GM23248 (cell line): ENCODE measurements at regions not wholly inside any gene's neighbourhood (a gene's known extent, or its start where the extent isn't known, plus 50 kb on each side); places are given as distances from the start of the nearest gene placed in this dataset.

ENCODE experiments used
- EZH2 ChIP-seq: fragments of 200-600 bp; sonication (generic); IDR thresholded peaks from 2 replicates; pipeline ENCODE4 v1.6.1; 2018; ENCODE audit warnings: antibody characterized with exemption, mild to moderate bottlenecking; ENCODE audit not compliant: insufficient read depth, poor library complexity, severe bottlenecking
- EZH2phosphoT487 ChIP-seq: fragments of 200-600 bp; sonication (generic); IDR thresholded peaks from 2 replicates; pipeline ENCODE4 v1.6.1; 2018; ENCODE audit warnings: antibody characterized with exemption, moderate library complexity, mild to moderate bottlenecking, low read depth; ENCODE audit not compliant: insufficient read depth

GRCh38 chr16:64493709-64494108, 628.2 kb downstream of the CDH11 start:
- TF ChIP-seq EZH2 (no peak), EZH2phosphoT487 (no peak)
